ENCODE measurements at regions not wholly inside any gene's neighbourhood (a gene's known extent, or its start where the extent isn't known, plus 50 kb on each side); places are given as distances from the start of the nearest gene placed in this dataset.

DNA sequence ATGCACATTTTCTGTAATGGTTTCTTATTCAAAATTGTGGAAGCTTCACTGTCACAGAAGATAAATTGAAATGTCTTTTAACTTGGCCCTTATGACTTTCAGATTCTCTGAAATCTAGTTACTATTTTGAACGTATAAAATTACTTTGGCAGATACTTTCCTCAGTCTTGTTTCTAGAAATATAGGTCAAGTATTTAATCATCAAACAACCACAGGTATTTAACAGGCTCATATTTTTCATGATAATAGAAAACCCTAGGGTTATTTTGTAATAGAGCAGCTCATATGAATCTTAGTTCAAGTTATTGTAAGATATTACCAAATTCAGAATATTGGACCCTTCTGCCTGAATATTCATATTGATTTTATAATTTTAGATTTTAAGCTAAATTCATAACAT lies 236.0 kb upstream of the CDH18 start:
- TF ChIP-seq, protein P1, sequence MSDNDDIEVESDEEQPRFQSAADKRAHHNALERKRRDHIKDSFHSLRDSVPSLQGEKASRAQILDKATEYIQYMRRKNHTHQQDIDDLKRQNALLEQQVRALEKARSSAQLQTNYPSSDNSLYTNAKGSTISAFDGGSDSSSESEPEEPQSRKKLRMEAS (IDR thresholded peaks at IDR 0.05) = no peak
- TF ChIP-seq CEBPB (IDR thresholded peaks at IDR 0.05) = no peak

All from Ishikawa (cell line).